IMR-90 (cell line): ENCODE measurements at regions not wholly inside any gene's neighbourhood (a gene's known extent, or its start where the extent isn't known, plus 50 kb on each side); places are given as distances from the start of the nearest gene placed in this dataset.

Source experiments
- ATAC-seq: fragments of 200-7000 bp; cut with Tn5 transposase; 2 replicates; pipeline ENCODE4 v1.9.1; 2020; ENCODE audit warnings: low read depth, mild to moderate bottlenecking, moderate library complexity
- BruUV-seq: library from RNA; stranded (reverse); fragments of 400-500 nt; replicated peaks from 2 replicates; lab custom pipeline; 2021; lab: Mats Ljungman, UMichigan
- CTCF ChIA-PET: fragments of 300-600 bp; formaldehyde crosslinking; extraction: SDS; loops from one replicate; lab custom pipeline; 2021; ENCODE audit warnings: antibody characterized with exemption; lab: Yijun Ruan, JAX
- POLR2A ChIA-PET: fragments of 300-600 bp; sonication (Branson Sonifier 250); formaldehyde crosslinking; loops from one replicate; lab custom pipeline; 2022; ENCODE audit warnings: antibody characterized with exemption; ENCODE audit not compliant: unreplicated experiment; lab: Charles Lee
- DNase-seq: peaks from one replicate; pipeline ENCODE4 v3.0.0; 2013
- H2AFZ ChIP-seq: replicated peaks from 2 replicates; pipeline ENCODE3; 2013; ENCODE audit warnings: low read length, mild to moderate bottlenecking; ENCODE audit not compliant: poor library complexity
- H2AK5ac ChIP-seq: 2 replicates; pipeline ENCODE4 v1.6.1; 2013; ENCODE audit warnings: low read depth, low read length, inconsistent platforms
- H2AK9ac ChIP-seq: replicated peaks from 2 replicates; pipeline ENCODE3; 2013; ENCODE audit warnings: mild to moderate bottlenecking, low read depth, low read length, moderate library complexity; ENCODE audit not compliant: poor library complexity
- H2BK120ac ChIP-seq: 2 replicates; pipeline ENCODE4 v1.6.1; 2013; ENCODE audit warnings: low read depth, low read length, inconsistent platforms
- H2BK15ac ChIP-seq: 3 replicates; pipeline ENCODE4 v1.6.1; 2013; ENCODE audit warnings: low read depth, low read length, inconsistent platforms
- H2BK20ac ChIP-seq: 2 replicates; pipeline ENCODE4 v1.6.1; 2013; ENCODE audit warnings: low read depth, mild to moderate bottlenecking, inconsistent platforms, low read length, moderate library complexity
- H2BK5ac ChIP-seq: 2 replicates; pipeline ENCODE4 v1.6.1; 2013; ENCODE audit warnings: mild to moderate bottlenecking, low read depth, low read length, inconsistent platforms; ENCODE audit not compliant: poor library complexity, severe bottlenecking
- H3K14ac ChIP-seq: replicated peaks from 2 replicates; pipeline ENCODE4 v1.6.1; 2013; ENCODE audit warnings: low read depth, low read length, inconsistent platforms
- H3K18ac ChIP-seq: 2 replicates; pipeline ENCODE4 v1.6.1; 2013; ENCODE audit warnings: low read depth, low read length, control low read depth
- H3K23ac ChIP-seq: 2 replicates; pipeline ENCODE4 v1.6.1; 2013; ENCODE audit warnings: low read depth, low read length, inconsistent platforms
- H3K27ac ChIP-seq: 2 replicates; pipeline ENCODE4 v1.5.1; 2013; ENCODE audit warnings: mild to moderate bottlenecking, control low read depth, low read length; ENCODE audit not compliant: insufficient read depth
- H3K27me3 ChIP-seq: 2 replicates; pipeline ENCODE4 v1.6.1; 2013; ENCODE audit warnings: low read length; ENCODE audit not compliant: control insufficient read depth, insufficient read depth
- H3K36me3 ChIP-seq: 2 replicates; pipeline ENCODE4 v1.6.1; 2013; ENCODE audit warnings: low read length, mixed read lengths; ENCODE audit not compliant: control insufficient read depth, insufficient read depth
- H3K4ac ChIP-seq: 2 replicates; pipeline ENCODE4 v1.6.1; 2013; ENCODE audit warnings: low read depth, low read length, inconsistent platforms
- H3K4me1 ChIP-seq: 2 replicates; pipeline ENCODE4 v1.6.1; 2013; ENCODE audit warnings: low read length, mixed read lengths; ENCODE audit not compliant: control insufficient read depth, insufficient read depth
- H3K4me2 ChIP-seq: 2 replicates; pipeline ENCODE4 v1.6.1; 2013; ENCODE audit warnings: low read depth, mild to moderate bottlenecking, control low read depth, low read length, moderate library complexity
- H3K4me3 ChIP-seq: 2 replicates; pipeline ENCODE4 v1.5.1; 2013; ENCODE audit warnings: low read depth, mild to moderate bottlenecking, control low read depth, low read length, moderate library complexity; ENCODE audit not compliant: insufficient read depth
- H3K56ac ChIP-seq: 2 replicates; pipeline ENCODE4 v1.6.1; 2013; ENCODE audit warnings: low read length, inconsistent platforms; ENCODE audit not compliant: insufficient read depth; ENCODE audit errors: extremely low read depth
- H3K79me1 ChIP-seq, 2 experiments: 2 replicates each; pipeline ENCODE4 v1.6.1; 2013; ENCODE audit warnings: low read length in 2 of 2, inconsistent platforms in 1 of 2, low read depth in 1 of 2
- H3K9ac ChIP-seq: 2 replicates; pipeline ENCODE4 v1.6.1; 2013; ENCODE audit warnings: low read depth, low read length, control low read depth
- H3K9me1 ChIP-seq: 2 replicates; pipeline ENCODE4 v1.6.1; 2013; ENCODE audit warnings: low read length, inconsistent platforms; ENCODE audit not compliant: insufficient read depth
- H3K9me3 ChIP-seq: 2 replicates; pipeline ENCODE4 v1.6.1; 2013; ENCODE audit warnings: low read length; ENCODE audit not compliant: control insufficient read depth, insufficient read depth
- H4K20me1 ChIP-seq: 2 replicates; pipeline ENCODE4 v1.6.1; 2013; ENCODE audit warnings: low read length, inconsistent platforms; ENCODE audit not compliant: insufficient read depth
- H4K5ac ChIP-seq: 2 replicates; pipeline ENCODE4 v1.6.1; 2013; ENCODE audit warnings: mild to moderate bottlenecking, low read depth, low read length, control low read depth
- H4K8ac ChIP-seq, 2 experiments: 2 replicates each; pipeline ENCODE4 v1.6.1; 2013; ENCODE audit warnings: low read depth in 2 of 2, low read length in 2 of 2, control low read depth in 1 of 2, inconsistent platforms in 1 of 2
- H4K91ac ChIP-seq: 2 replicates; pipeline ENCODE4 v1.6.1; 2013; ENCODE audit warnings: low read depth, low read length, inconsistent platforms; ENCODE audit not compliant: insufficient read depth
- BHLHE40 ChIP-seq: fragments of 150-350 bp; IDR thresholded peaks from 2 replicates; pipeline ENCODE4 v1.6.1; 2016; ENCODE audit warnings: mild to moderate bottlenecking, low read depth, low read length
- CHD1 ChIP-seq: IDR thresholded peaks from 2 replicates; pipeline ENCODE4 v1.6.1; 2012; ENCODE audit warnings: low read depth, low read length, improper control_type of control experiment
- FOS ChIP-seq: fragments of 150-350 bp; IDR thresholded peaks from 2 replicates; pipeline ENCODE4 v1.6.1; 2016; ENCODE audit warnings: low read depth, low read length
- MAFK ChIP-seq: IDR thresholded peaks from 2 replicates; pipeline ENCODE4 v1.6.1; 2012; ENCODE audit warnings: low read depth, low read length, improper control_type of control experiment
- MAZ ChIP-seq: IDR thresholded peaks from 2 replicates; pipeline ENCODE4 v1.6.1; 2012; ENCODE audit warnings: low read depth, mild to moderate bottlenecking, low read length, improper control_type of control experiment, moderate library complexity, borderline replicate concordance
- MXI1 ChIP-seq: IDR thresholded peaks from 2 replicates; pipeline ENCODE4 v1.6.1; 2012; ENCODE audit warnings: low read depth, mild to moderate bottlenecking, low read length, moderate library complexity, borderline replicate concordance
- POLR2A ChIP-seq: IDR thresholded peaks from 2 replicates; pipeline ENCODE4 v1.6.1; 2012; ENCODE audit warnings: mild to moderate bottlenecking, low read depth, low read length
- RAD21 ChIP-seq: IDR thresholded peaks from 2 replicates; pipeline ENCODE4 v1.6.1; 2012; ENCODE audit warnings: low read length, improper control_type of control experiment
- RCOR1 ChIP-seq: IDR thresholded peaks from 2 replicates; pipeline ENCODE4 v1.6.1; 2012; ENCODE audit warnings: mild to moderate bottlenecking, low read length, improper control_type of control experiment; ENCODE audit not compliant: insufficient replicate concordance
- RFX5 ChIP-seq: IDR thresholded peaks from 2 replicates; pipeline ENCODE4 v1.8.0; 2012; ENCODE audit warnings: low read depth, mild to moderate bottlenecking, low read length, moderate library complexity
- SMC3 ChIP-seq: fragments of 150-350 bp; IDR thresholded peaks from 2 replicates; pipeline ENCODE4 v1.6.1; 2016; ENCODE audit warnings: low read depth, mild to moderate bottlenecking, antibody characterized with exemption, low read length, moderate library complexity
- WGBS, 2 experiments: methylation state at CpG; one replicate each; pipeline versions ENCODE4 v1.1.5 to v1.1.7; 2013; ENCODE audit warnings: missing lambda C conversion rate in 2 of 2; ENCODE audit not compliant: insufficient read length in 1 of 2; ENCODE audit errors: extremely low coverage in 2 of 2; 5-methylcytosine and 5-hydroxymethylcytosine counted together
- dilution Hi-C: fragments of 300-500 bp; cut with HindIII; formaldehyde crosslinking; loops from one replicate; pipeline ENCODE4 v1.14.3; 2018; ENCODE audit warnings: low sequenced_read_pairs; ENCODE audit not compliant: unreplicated experiment
- in situ Hi-C: fragments of 300-500 bp; cut with MboI; formaldehyde crosslinking; loops from 3 replicates; pipeline ENCODE4 v1.14.3; 2019; ENCODE audit warnings: low sequenced_read_pairs, inconsistent platforms, mixed read lengths
- intact Hi-C: fragments of 100-400 bp; cut with micrococcal nuclease; formaldehyde crosslinking; loops from 2 replicates; pipeline ENCODE4 v1.10.0; 2022
- TF ChIP-seq, protein P1 (sequence below): conservative IDR thresholded peaks from 2 replicates; pipeline ENCODE4 v1.5.1; 2012; ENCODE audit warnings: mild to moderate bottlenecking, low read depth, low read length, improper control_type of control experiment
- TF ChIP-seq, protein P2 (sequence below): fragments of 150-350 bp; IDR thresholded peaks from 2 replicates; pipeline ENCODE4 v1.6.1; 2016; ENCODE audit warnings: low read depth, mild to moderate bottlenecking, low read length, moderate library complexity, borderline replicate concordance
- TF ChIP-seq, protein P3 (sequence below): fragments of 150-350 bp; IDR thresholded peaks from 2 replicates; pipeline ENCODE4 v1.6.1; 2017; ENCODE audit warnings: mild to moderate bottlenecking, antibody characterized with exemption, low read length, low read depth

- TF ChIP-seq RAD21 (no peak), RCOR1 (no peak), RFX5 (no peak), MAZ (no peak), POLR2A (no peak), SMC3 (no peak), BHLHE40 (no peak), MXI1 (no peak), FOS (no peak), CHD1 (no peak), MAFK (no peak)
- TF ChIP-seq, protein P1, sequence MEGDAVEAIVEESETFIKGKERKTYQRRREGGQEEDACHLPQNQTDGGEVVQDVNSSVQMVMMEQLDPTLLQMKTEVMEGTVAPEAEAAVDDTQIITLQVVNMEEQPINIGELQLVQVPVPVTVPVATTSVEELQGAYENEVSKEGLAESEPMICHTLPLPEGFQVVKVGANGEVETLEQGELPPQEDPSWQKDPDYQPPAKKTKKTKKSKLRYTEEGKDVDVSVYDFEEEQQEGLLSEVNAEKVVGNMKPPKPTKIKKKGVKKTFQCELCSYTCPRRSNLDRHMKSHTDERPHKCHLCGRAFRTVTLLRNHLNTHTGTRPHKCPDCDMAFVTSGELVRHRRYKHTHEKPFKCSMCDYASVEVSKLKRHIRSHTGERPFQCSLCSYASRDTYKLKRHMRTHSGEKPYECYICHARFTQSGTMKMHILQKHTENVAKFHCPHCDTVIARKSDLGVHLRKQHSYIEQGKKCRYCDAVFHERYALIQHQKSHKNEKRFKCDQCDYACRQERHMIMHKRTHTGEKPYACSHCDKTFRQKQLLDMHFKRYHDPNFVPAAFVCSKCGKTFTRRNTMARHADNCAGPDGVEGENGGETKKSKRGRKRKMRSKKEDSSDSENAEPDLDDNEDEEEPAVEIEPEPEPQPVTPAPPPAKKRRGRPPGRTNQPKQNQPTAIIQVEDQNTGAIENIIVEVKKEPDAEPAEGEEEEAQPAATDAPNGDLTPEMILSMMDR, result no peak
- TF ChIP-seq, protein P2, sequence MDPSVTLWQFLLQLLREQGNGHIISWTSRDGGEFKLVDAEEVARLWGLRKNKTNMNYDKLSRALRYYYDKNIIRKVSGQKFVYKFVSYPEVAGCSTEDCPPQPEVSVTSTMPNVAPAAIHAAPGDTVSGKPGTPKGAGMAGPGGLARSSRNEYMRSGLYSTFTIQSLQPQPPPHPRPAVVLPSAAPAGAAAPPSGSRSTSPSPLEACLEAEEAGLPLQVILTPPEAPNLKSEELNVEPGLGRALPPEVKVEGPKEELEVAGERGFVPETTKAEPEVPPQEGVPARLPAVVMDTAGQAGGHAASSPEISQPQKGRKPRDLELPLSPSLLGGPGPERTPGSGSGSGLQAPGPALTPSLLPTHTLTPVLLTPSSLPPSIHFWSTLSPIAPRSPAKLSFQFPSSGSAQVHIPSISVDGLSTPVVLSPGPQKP, result no peak
- TF ChIP-seq, protein P3, sequence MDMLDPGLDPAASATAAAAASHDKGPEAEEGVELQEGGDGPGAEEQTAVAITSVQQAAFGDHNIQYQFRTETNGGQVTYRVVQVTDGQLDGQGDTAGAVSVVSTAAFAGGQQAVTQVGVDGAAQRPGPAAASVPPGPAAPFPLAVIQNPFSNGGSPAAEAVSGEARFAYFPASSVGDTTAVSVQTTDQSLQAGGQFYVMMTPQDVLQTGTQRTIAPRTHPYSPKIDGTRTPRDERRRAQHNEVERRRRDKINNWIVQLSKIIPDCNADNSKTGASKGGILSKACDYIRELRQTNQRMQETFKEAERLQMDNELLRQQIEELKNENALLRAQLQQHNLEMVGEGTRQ, result no peak
- H2AK9ac ChIP-seq, result no peak overlapping the region
- no peaks in the 10 kb centered on the region for H4K20me1 ChIP-seq
- no peak overlapping the region for H3K9ac ChIP-seq
- no peaks in the 10 kb centered on the region for H3K27me3 ChIP-seq
- H3K4me2 ChIP-seq, result no peak overlapping the region
- ATAC-seq (no peak), DNase-seq (no peak)
- no peak overlapping the region for H2BK5ac ChIP-seq
- H3K79me1 ChIP-seq, result no peaks in the 10 kb centered on the region
- no peak overlapping the region for H2AFZ ChIP-seq
- H2BK20ac ChIP-seq, result no peak overlapping the region
- ChIA-PET POLR2A (no interaction called here), CTCF (no interaction called here)
- H2BK15ac ChIP-seq, result no peak overlapping the region
- H4K5ac ChIP-seq, result no peak overlapping the region
- dilution Hi-C loops, result no loop called here
- H3K23ac ChIP-seq, result no peak overlapping the region
- no TSS peak for BruUV-seq
- H3K18ac ChIP-seq, result no peak overlapping the region
- in situ Hi-C loops, result loop anchor here (25.0 kb wide), 1 partner anchor 553 kb away; the partner anchor contains the start of gene DNAH7
- no peak overlapping the region for H3K56ac ChIP-seq
- no peak overlapping the region for H4K91ac ChIP-seq
- H2BK120ac ChIP-seq, result no peak overlapping the region
- H3K4me3 ChIP-seq, result no peak overlapping the region
- 0 out of 2 replicates have a peak, but pooled peaks cover 2% of the 10 kb centered on the region for H3K4me1 ChIP-seq
- no peaks in the 10 kb centered on the region for H3K36me3 ChIP-seq
- H3K9me3 ChIP-seq, result no peaks in the 10 kb centered on the region
- H2AK5ac ChIP-seq, result no peak overlapping the region
- no peak overlapping the region; the same call in 1 of the 2 replicates for H3K4ac ChIP-seq
- 0 out of 2 replicates have a peak overlapping the region, but pooled peaks have one; percentile 17 for H3K14ac ChIP-seq
- no peak overlapping the region for H4K8ac ChIP-seq
- intact Hi-C loops, result no loop called here
- WGBS, 2 experiments, result 100% methylated on average over 1 of the region's 1 CpG; no CpG with 5 or more reads in 1 of the 2 experiments
- H3K9me1 ChIP-seq, result no peaks in the 10 kb centered on the region; the same call in 1 of the 2 replicates
- H3K27ac ChIP-seq, result no peak overlapping the region
These were observed 147.5 kb upstream of the SLC39A10 start for GRCh38 chr2:195509551-195509950.
